Fibroblast of skin of left quadriceps (primary cell): ENCODE measurements at regions not wholly inside any gene's neighbourhood (a gene's known extent, or its start where the extent isn't known, plus 50 kb on each side); places are given as distances from the start of the nearest gene placed in this dataset.
"Not testable (repeated sequence)": the region's sequence is repeated elsewhere in the genome, so short reads cannot be mapped to it uniquely, and the experiment has no call there.

Experiments used
- DNase-seq, 2 experiments: peaks; one replicate each; pipeline ENCODE4 v3.0.0-alpha.2; 2013; ENCODE audit warnings: low read depth in 2 of 2

- DNase-seq: no peak
These were observed 592.4 kb downstream of the KIF4B start for GRCh38 chr5:155605920-155606319.

- DNase-seq: peak in 1 of 2 experiments; percentile 3
These were observed 603.3 kb downstream of the KIF4B start for GRCh38 chr5:155616779-155617392.

GRCh38 chr5:155619688-155620087 is 606.1 kb downstream of the KIF4B start:
- no peak for DNase-seq

GRCh38 chr5:155620821-155621410 is 607.4 kb downstream of the KIF4B start:
- DNase-seq: no peak

GRCh38 chr5:155624597-155625241 is 611.2 kb downstream of the KIF4B start:
- DNase-seq: no peak

- DNase-seq: no peak
These were observed 611.8 kb downstream of the KIF4B start for GRCh38 chr5:155625315-155625714.

GRCh38 chr5:155625897-155626543 is 612.5 kb downstream of the KIF4B start:
- DNase-seq: no peak

- no peak for DNase-seq
These were observed 613.0 kb downstream of the KIF4B start for GRCh38 chr5:155626592-155626991.

- no peak for DNase-seq
These were observed 614.8 kb downstream of the KIF4B start for GRCh38 chr5:155628346-155628745.

GRCh38 chr5:155629597-155629996 is 616.0 kb downstream of the KIF4B start:
- no peak for DNase-seq

GRCh38 chr5:155631116-155631515 is 617.6 kb downstream of the KIF4B start:
- DNase-seq: peak in 1 of 2 experiments; percentile 3

GRCh38 chr5:155633338-155633957 is 619.9 kb downstream of the KIF4B start:
- DNase-seq: no peak

- no peak for DNase-seq
These were observed 636.1 kb downstream of the KIF4B start for GRCh38 chr5:155649666-155650065.

GRCh38 chr5:155655569-155655968 is 642.0 kb downstream of the KIF4B start:
- DNase-seq: no peak

GRCh38 chr5:155661859-155662258 is 648.3 kb downstream of the KIF4B start:
- DNase-seq: no peak

- no peak for DNase-seq
These were observed 651.8 kb downstream of the KIF4B start for GRCh38 chr5:155665361-155665760.

- DNase-seq: not testable (repeated sequence)
These were observed 655.0 kb upstream of the SGCD start for GRCh38 chr5:155672001-155672400.

GRCh38 chr5:155676967-155677366 is 650.0 kb upstream of the SGCD start:
- no peak for DNase-seq

- no peak for DNase-seq
These were observed 648.6 kb upstream of the SGCD start for GRCh38 chr5:155678371-155678770.

- no peak for DNase-seq
These were observed 647.4 kb upstream of the SGCD start for GRCh38 chr5:155679530-155679929.

- no peak for DNase-seq
These were observed 642.5 kb upstream of the SGCD start for GRCh38 chr5:155684417-155684816.

GRCh38 chr5:155686131-155686530 is 640.8 kb upstream of the SGCD start:
- no peak for DNase-seq
